ENCODE measurements at regions not wholly inside any gene's neighbourhood (a gene's known extent, or its start where the extent isn't known, plus 50 kb on each side); places are given as distances from the start of the nearest gene placed in this dataset.

DNA sequence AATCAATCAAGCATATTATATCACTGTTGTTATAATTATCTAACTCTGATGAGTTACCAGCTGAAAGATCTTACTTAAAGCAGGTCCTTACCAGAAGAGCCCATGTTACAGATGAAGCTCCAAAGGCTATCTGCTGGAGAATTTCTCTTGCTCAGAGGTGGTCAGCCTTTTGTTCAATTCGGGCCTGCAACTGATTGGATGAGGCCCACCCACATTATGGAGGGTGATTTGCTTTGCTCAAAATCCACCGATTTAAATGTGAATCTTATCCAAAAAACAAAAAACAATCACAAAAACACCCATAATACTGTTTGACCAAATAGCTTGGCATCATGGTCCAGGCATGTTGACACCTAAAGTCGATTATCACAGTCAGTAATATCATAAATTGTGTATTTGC is 348.6 kb upstream of the ANO3 start:
- TF ChIP-seq, protein P1, sequence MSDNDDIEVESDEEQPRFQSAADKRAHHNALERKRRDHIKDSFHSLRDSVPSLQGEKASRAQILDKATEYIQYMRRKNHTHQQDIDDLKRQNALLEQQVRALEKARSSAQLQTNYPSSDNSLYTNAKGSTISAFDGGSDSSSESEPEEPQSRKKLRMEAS (IDR thresholded peaks at IDR 0.05; ENCODE audit: low read depth) = no peak
- no peak for TF ChIP-seq EP300 (IDR thresholded peaks at IDR 0.05; ENCODE audit: borderline replicate concordance in 1 of 2, low read depth in 1 of 2, low read length in 1 of 2)
- TF ChIP-seq, protein P2, sequence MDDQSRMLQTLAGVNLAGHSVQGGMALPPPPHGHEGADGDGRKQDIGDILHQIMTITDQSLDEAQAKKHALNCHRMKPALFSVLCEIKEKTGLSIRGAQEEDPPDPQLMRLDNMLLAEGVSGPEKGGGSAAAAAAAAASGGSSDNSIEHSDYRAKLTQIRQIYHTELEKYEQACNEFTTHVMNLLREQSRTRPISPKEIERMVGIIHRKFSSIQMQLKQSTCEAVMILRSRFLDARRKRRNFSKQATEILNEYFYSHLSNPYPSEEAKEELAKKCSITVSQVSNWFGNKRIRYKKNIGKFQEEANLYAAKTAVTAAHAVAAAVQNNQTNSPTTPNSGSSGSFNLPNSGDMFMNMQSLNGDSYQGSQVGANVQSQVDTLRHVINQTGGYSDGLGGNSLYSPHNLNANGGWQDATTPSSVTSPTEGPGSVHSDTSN (IDR thresholded peaks at IDR 0.05) = no peak
- TF ChIP-seq, protein P3, sequence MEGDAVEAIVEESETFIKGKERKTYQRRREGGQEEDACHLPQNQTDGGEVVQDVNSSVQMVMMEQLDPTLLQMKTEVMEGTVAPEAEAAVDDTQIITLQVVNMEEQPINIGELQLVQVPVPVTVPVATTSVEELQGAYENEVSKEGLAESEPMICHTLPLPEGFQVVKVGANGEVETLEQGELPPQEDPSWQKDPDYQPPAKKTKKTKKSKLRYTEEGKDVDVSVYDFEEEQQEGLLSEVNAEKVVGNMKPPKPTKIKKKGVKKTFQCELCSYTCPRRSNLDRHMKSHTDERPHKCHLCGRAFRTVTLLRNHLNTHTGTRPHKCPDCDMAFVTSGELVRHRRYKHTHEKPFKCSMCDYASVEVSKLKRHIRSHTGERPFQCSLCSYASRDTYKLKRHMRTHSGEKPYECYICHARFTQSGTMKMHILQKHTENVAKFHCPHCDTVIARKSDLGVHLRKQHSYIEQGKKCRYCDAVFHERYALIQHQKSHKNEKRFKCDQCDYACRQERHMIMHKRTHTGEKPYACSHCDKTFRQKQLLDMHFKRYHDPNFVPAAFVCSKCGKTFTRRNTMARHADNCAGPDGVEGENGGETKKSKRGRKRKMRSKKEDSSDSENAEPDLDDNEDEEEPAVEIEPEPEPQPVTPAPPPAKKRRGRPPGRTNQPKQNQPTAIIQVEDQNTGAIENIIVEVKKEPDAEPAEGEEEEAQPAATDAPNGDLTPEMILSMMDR (IDR thresholded peaks at IDR 0.05) = no peak
- TF ChIP-seq RAD21 (IDR thresholded peaks at IDR 0.05; ENCODE audit: low read length) = no peak
- TF ChIP-seq, protein P4, sequence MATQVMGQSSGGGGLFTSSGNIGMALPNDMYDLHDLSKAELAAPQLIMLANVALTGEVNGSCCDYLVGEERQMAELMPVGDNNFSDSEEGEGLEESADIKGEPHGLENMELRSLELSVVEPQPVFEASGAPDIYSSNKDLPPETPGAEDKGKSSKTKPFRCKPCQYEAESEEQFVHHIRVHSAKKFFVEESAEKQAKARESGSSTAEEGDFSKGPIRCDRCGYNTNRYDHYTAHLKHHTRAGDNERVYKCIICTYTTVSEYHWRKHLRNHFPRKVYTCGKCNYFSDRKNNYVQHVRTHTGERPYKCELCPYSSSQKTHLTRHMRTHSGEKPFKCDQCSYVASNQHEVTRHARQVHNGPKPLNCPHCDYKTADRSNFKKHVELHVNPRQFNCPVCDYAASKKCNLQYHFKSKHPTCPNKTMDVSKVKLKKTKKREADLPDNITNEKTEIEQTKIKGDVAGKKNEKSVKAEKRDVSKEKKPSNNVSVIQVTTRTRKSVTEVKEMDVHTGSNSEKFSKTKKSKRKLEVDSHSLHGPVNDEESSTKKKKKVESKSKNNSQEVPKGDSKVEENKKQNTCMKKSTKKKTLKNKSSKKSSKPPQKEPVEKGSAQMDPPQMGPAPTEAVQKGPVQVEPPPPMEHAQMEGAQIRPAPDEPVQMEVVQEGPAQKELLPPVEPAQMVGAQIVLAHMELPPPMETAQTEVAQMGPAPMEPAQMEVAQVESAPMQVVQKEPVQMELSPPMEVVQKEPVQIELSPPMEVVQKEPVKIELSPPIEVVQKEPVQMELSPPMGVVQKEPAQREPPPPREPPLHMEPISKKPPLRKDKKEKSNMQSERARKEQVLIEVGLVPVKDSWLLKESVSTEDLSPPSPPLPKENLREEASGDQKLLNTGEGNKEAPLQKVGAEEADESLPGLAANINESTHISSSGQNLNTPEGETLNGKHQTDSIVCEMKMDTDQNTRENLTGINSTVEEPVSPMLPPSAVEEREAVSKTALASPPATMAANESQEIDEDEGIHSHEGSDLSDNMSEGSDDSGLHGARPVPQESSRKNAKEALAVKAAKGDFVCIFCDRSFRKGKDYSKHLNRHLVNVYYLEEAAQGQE (IDR thresholded peaks at IDR 0.05; ENCODE audit: low read depth, low read length) = no peak
- TF ChIP-seq TAF1 (IDR thresholded peaks at IDR 0.05; ENCODE audit: borderline replicate concordance, low read depth, low read length) = no peak
- no peak for TF ChIP-seq SIN3A (IDR thresholded peaks at IDR 0.05; ENCODE audit: borderline replicate concordance, low read depth, low read length)

All from SK-N-SH (cell line).